HG03064 (cell line): ENCODE measurements at regions not wholly inside any gene's neighbourhood (a gene's known extent, or its start where the extent isn't known, plus 50 kb on each side); places are given as distances from the start of the nearest gene placed in this dataset.

Experiments used
- ATAC-seq: cut with Tn5 transposase; IDR thresholded peaks from one replicate; pipeline ENCODE4 v1.9.1; 2021; ENCODE audit warnings: low read depth; ENCODE audit not compliant: unreplicated experiment

DNA sequence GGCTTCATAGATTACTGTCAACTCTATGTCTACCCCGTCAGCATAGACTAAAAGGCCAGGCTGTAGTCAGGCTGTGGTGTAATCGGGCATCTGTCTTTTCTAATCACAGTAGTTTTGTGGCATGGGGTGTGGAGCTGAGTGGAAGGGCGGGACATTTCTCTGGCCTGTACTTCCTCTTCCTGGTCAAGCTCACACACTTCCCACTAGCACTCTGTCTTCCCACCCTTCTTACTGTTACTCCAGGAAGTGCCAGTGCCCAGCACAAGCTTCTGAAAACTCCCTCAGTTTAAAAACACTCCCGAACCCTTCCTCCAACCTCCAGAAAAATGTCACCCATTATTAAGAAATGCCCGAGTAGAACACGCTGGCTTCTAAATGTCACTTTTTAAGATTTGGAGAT lies 229.8 kb downstream of the KLF5 start:
- ATAC-seq: no peak

DNA sequence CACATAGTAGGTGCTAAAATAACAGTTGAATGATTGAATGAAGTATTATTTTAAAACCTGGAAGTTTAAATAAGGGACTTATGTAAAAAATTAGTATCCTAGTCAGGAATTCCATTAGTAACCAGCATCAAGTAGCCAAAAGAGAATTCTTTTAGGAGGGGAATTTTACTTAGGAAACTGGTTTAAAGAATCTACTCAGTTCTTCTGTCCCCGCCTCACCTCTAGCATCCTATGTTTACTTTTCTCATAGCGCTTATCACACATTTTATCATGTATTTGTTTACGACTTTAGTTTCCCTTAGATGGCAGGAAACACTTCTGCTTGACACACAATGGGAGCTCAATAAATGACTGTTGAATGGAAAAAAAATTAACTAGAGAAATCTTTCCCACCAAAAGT lies 229.0 kb downstream of the KLF5 start:
- ATAC-seq: no peak

DNA sequence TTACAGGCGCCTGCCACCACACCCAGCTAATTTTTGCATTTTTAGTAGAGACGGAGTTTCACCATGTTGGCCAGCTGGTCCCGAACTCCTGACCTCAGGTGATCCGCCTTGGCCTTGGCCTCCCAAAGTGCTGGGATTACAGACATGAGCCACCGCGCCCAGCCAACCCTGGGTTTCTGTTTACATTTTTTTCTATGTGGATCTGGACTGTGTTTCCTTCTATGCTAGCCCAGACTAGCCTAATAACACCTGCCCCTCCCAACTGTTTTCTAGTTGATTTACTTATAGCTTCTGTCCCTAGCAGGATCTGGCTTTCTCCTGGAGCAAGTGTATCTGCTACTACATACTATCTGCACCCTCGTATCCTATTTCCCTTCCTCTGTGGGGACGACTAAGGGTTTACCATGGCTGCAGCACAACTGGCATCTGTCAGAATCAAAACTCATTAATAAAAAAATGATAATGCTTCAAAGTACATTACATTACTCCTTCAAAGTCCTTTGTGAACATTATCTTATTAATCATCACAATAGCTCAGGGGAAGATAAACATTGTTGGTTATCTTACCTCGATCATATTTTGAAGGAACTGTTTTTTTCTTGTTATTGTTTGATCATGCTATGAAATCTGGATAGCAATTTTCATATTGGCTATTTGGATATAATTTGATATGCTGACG lies 228.3 kb downstream of the KLF5 start:
- no peak for ATAC-seq

DNA sequence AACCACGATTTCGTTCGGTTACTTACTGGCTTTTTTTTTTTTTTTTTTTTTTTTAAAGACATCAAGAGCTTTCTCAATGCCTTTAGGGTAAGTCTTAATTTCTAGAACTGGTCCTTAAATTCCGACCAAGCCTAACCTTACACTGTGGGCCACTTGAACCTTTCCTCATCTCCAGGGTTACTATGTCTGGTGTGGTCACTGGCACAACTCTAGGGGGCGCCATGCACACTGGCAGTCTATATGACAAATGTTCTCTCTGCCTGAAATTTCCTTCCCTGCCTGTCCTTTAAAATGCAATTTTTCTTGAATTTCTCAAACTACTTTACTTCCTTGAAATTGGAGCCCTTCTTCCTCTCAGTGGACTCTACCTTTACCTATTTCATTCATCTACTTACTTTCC lies 227.4 kb downstream of the KLF5 start:
- ATAC-seq: no peak

DNA sequence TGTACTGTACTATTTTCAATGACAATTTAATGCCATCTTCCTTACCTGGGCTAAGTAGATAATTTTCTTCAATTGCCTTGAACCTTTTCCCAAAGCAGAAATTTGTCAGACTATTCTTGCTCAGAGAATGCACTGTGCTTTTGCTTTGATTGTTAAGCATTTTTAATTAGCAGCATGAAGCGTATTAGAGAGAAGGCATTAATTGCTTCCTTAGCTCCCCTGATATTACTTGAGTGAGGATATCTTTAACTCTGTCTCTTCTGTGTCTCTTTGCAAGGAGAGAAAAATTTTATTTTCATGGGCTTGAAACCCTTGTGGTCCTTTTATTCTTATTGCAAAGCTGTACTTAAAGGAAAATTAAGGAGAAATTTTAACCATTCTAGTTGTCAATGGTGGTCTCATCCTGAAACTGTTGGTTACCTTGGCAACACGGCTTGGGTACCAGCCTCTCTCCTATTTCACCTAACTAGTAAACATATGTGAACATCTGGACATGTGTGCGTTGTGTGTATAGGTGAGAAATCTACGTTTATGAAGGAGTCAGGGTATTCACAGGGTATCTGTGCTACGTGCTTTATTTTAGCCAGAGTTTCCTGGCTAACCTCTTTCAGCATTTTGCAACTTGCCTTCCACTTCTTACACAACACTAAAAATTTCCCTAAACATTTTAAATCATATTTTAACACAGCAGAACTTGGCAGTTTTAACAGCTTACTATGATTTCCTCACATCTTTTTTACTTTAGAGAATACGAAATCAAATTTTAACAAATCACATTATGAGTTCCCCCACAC lies 225.5 kb downstream of the KLF5 start:
- ATAC-seq: no peak

DNA sequence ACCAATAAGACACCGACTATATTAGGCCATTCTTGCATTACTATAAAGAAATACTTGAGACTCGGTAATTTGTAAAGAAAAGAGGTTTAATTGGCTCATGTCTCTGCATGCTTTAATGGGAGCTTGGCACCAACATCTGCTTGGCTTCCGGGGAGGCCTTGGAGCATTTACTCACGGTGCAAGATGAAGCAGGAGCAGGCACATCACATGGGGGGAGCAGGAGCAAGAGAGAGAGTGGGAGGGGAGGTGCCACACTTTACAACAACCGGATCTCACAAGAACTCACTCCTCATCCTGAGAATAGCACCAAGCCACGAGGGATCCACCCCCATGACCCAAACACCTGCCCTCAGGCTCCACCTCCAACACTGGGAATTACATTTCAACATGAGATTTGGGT lies 224.8 kb downstream of the KLF5 start:
- ATAC-seq: no peak

DNA sequence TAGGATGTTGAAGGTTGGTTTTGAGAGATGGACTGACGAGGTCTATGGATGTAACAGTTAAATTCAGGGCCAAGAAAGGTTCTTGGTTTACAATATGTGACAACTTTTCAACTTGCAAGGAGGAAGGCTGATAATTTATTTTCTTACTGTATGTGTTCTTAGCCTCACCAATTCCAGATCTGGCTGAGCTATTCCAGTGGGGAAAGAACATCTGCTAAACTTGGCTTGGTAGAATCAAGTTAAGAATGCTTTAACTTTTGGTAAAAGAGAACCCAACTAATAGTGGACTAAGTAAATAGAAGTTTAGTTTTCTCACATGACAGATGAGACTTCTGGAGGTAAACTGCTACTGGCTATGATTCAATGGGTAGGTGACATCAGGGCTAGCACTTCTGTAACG lies 222.9 kb downstream of the KLF5 start:
- no peak for ATAC-seq

DNA sequence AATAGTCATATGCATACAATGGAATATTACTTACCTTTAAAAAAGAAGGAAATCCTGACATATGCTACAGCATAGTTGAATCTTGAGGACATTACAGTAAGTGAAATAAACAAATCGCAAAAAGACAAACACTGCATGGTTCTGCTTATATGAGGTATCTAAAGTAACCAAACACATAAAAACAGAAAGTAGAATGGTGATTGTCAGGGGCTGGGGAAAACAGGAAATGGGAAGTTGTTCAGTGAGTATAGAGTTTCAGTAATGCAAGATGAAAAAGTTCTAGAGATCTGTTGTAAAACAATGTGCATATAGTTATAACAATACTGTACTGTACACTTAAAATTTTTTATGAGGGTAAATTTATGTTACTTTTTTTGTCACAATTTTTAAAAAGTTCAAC lies 219.4 kb downstream of the KLF5 start:
- ATAC-seq: no peak

DNA sequence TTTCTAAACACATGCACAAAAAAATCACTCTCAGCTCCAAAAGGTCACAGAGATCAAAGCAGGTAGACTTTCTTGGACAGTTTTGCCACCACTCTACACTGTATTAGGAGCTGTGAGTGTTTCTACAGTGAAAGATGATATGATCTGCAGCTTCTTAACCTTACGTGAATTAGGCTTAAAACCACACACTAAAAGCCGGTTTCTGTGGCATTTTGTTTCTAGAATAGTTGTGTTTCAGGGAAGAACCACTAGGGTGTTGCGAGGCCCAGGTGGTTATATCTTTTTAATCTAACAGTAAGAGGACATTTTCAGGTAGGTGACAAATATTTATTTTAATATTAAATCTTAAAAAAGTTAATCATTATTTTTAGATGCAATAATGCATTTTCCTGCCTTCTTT lies 216.4 kb downstream of the KLF5 start:
- ATAC-seq: no peak

DNA sequence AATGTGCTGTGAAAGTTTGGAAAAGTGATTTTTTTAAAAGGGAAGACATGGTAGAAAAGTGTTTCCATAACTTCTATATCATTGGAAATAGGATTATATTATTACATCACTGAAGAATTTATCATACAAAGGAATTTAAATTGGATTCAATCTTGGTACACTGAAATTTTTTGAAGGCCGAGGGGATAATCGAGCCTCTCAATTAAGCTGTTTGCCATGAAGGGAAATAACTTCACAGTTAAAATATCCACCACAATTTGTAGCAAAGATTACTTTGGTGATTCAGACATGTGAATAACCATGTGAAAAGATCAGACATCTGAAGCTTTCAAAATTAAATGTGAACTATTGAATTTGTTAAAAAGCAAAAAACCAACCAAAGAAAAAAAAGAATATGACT lies 215.3 kb downstream of the KLF5 start:
- no peak for ATAC-seq

DNA sequence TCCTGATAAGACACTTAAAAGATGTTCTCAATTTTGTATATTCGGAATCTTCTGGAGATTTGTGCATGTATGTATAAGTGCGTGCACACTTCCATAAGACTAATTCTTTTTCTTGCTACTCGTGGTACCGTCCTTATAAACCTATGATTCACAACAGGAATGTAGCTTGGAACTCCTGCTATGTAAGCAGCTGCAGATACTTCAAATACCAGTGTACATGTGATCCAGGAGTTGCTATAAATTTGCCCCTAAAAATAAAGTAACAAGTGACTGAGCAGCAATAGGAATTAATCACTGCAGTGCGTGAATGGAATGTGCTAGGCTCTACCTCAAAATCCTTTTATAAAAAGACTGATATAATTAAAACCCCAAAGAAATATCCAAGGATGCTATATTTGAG lies 214.9 kb downstream of the KLF5 start:
- no peak for ATAC-seq

DNA sequence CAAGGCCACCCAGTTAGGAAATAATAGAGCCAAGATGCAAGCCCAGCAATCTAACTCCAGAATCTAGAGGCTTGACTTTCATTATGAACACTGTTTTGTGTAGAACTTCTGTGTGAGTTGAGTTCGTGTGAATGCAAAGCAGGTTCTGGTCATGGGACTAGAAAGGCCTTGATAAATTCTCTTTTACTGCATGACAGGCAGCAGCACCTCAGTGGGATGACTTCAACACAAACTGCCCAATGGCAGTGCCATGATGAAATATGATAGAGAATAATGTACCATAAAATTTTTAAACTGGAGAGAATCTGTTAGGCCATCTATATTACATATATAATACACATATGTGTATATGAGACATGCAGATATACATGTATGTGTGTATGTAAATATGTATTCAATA lies 214.5 kb downstream of the KLF5 start:
- ATAC-seq: no peak

DNA sequence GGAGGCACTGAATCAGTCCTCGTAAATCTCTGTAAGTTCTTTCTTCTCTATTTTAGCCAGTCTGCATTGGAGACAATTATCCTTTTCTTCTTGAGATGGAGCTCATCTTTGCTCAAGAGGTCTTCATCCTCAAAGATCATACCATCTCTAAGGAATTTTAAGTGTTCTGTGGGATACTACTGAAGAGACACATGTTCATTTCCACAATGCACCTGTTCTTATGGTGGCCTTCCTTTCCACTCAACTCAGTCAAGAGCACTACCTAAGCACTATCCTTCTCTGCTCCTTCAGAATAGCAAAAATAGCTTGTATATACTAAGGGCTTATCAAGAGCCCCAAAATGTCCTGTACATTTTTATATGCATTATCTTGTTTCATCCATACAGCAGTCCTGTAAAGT lies 214.0 kb downstream of the KLF5 start:
- ATAC-seq: no peak

DNA sequence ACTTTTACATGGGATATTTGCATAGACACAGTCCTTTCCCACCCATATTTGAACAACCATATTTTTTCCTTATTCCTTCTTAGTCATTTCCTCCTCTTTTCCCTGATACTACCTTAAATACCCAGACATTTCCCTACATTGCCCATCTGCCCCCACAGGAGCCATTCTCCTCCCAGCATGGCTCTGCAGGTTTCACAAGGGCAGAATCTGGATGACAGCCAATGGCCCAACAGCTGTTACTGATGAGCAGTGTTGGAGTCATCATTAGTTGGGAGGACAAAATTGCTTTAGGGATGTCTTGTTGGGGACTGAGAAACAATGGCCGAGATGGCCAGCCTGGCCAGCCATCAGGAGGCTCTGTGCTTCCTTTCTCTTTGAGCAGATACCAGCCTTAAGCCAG lies 209.5 kb downstream of the KLF5 start:
- no peak for ATAC-seq

DNA sequence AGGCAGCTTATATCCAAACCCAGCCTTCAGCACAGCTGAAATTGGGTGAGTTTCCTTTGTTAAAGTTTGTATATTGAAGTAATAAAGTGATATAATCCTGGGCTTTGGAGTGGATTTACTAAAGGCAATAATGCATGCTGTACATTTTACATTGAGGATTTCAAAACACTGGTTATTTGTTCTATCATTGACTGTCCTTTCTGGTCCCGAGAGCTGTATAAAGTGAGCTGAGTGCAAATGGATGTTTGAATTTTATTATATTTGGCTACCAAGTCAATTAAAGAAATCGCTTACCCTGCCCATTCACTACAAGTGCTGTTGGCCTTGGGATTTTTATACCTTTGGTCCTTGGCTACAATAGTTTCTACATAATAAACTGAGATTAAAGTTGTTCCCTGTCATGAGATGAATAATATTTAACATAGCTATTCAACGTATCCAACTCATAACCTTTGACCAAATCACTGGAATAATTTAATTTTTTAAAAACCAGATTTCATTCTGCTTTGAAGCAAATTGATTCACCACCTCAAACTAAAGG lies 207.9 kb downstream of the KLF5 start:
- ATAC-seq: no peak

DNA sequence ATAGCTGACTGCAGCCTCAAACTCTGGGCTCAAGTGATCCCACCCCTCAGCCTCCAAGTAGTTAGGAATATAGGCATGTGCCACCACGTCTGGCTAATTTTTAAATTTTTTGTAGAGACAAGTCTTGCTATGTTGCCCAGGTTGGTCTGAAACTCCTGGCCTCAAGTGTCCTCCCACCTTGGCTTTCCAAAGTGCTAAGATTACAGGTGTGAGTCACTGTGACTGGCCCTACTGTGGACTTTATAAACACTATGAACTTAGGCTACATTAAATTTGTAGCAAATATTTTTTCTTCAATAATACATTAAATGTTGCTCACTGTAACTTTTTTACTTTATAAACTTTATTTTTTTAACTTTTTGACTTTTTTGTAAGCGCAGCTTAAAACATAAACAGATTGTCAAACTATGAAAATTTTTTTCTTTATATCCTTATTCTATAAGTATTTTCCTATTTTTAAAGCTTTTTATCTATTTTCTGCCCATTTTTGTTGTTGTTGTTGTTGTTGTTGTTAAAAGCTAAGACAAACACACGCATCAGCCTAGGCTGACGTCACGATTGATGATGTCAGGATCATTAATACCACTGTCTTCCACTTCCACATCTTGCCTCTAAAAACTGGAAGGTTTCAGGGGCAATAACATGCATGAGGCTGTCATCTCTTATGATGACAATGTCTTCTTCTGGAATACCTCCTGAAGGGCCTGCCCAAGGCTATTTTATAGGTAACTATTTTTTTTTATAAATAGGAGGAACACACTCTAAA lies 204.2 kb downstream of the KLF5 start:
- ATAC-seq: no peak

DNA sequence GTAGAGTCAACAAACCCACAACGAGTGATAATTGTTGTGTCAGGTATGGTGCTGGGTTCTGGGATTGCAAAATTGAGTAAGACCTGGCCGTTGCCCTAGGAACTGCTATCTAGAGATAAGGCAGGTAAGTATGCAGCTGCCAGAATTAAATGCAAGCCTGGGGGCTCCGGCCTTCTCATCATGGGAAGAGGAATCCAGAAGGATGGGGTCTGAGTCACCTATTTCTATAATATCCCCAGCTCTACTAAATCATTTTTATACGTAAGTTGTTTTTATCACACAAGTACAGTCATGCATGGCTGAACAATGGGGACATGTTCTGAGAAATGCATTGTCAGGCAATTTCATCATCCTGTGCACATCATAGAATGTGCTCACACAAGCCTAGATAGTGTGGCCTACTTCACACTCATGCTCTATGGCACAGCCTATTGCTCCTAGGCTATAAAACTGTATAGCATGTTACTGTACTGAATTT lies 203.0 kb downstream of the KLF5 start:
- no peak for ATAC-seq

DNA sequence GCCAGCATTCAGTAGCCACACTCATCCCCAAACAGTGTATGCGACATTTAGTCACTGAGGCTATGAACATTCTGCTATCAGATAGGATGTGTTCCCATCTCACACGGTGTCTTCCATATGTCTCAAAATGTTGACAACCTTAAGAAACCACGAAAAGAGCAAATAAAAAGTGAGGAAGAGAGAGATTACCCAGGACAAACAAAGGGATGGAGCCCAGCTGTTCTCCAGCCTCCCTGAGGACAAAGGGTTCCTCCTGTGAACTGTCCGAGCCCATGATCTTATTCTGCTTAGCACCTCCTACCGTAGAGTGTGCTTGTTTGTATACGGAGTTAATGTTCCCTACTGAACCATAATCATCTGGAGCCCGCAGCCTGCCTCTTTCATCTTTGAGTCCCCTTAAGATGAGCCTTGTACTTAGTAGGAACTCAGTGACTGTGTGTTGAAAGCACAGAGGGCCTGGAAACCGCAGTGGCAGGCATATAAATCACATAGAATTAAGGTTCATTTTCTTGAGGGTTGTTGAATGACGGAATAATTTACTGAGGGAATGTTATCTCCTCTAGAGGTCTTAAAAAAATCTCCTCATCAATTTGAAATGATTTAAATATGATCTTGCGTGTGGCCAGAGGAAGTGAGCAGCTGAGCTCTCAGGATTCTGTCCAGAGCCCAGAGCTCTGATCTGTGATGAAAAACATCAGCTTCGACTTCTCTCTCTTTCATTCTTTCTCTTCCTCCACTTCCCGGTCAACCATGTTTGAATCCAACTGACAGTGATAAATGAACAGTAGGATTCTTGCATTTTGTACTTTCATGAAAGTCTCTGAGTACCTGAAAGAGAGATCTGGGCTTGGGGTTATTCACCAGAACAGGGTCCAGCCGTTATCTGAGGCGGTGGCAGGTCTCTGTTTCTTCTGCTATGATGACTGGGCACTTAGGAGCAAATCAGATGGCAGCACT lies 200.5 kb downstream of the KLF5 start:
- ATAC-seq: no peak

DNA sequence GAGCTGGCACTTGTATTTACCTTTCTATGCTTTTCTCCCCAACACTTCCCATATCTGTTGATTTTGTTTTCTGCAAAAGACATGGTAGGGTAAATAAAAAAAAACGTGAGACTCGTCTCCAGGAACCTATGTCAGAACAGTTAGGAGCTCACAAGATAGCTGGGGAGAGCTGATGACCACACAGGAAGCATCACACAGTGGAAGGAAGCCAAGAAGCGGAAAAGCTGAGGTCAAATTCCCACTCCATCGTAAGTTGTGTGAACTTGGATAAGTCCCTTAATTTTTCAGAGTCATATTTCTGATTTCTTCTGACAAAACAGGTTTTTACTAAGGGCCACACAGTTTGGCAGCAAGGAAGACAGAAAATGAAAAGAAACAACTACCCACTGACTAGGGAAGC lies 199.6 kb downstream of the KLF5 start:
- ATAC-seq: no peak

DNA sequence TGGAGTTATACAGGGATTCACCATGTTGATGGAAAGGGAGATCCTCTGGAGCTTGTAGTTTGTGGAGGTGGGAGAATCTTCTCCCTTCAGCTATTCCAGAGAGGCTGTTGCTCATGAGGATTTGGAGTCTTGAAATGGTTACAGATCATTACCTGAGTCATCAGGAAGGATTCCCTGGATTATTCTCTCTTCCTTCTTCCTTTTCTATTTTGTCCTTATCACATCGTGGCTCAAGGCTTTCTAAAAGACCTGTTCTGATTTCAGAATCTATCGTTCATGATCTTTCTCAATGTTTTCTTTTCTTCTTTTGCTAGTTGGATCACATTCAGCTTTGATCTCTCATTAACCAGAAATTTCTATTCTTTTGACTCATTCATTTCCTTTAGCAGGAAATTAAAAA lies 196.0 kb downstream of the KLF5 start:
- ATAC-seq: no peak
